ENCODE measurements at regions not wholly inside any gene's neighbourhood (a gene's known extent, or its start where the extent isn't known, plus 50 kb on each side); places are given as distances from the start of the nearest gene placed in this dataset.
A peak's percentile ranks its signal among the peaks of the same experiment; 100 is the strongest.

GRCh38 chr9:84129529-84129928 lies 148.9 kb downstream of the RMI1 start:
- no peak for DNase-seq (ENCODE audit: low read depth)

GRCh38 chr9:84136119-84136868 lies 155.7 kb downstream of the RMI1 start:
- DNase-seq (ENCODE audit: low read depth), result peak; percentile 39

- peak; percentile 35 for DNase-seq (ENCODE audit: low read depth)
Measured at GRCh38 chr9:84137968-84138367, 157.4 kb downstream of the RMI1 start.

GRCh38 chr9:84138541-84138940 lies 157.9 kb downstream of the RMI1 start:
- no peak for DNase-seq (ENCODE audit: low read depth)

- DNase-seq (ENCODE audit: low read depth), result peak; percentile 15
Measured at GRCh38 chr9:84139296-84140070, 158.9 kb downstream of the RMI1 start.

GRCh38 chr9:84140535-84141101 lies 160.0 kb downstream of the RMI1 start:
- DNase-seq (ENCODE audit: low read depth), result peak; percentile 10

GRCh38 chr9:84141741-84142370 lies 161.3 kb downstream of the RMI1 start:
- DNase-seq (ENCODE audit: low read depth), result no peak

GRCh38 chr9:84145031-84145430 lies 164.4 kb downstream of the RMI1 start:
- DNase-seq (ENCODE audit: low read depth), result no peak

- no peak for DNase-seq (ENCODE audit: low read depth)
Measured at GRCh38 chr9:84145780-84146179, 165.2 kb downstream of the RMI1 start.

- no peak for DNase-seq (ENCODE audit: low read depth)
Measured at GRCh38 chr9:84146893-84147710, 166.5 kb downstream of the RMI1 start.

- no peak for DNase-seq (ENCODE audit: low read depth)
Measured at GRCh38 chr9:84151236-84151635, 170.6 kb downstream of the RMI1 start.

GRCh38 chr9:84151640-84152039 lies 171.0 kb downstream of the RMI1 start:
- DNase-seq (ENCODE audit: low read depth), result no peak

GRCh38 chr9:84152204-84152603 lies 171.6 kb downstream of the RMI1 start:
- no peak for DNase-seq (ENCODE audit: low read depth)

GRCh38 chr9:84153885-84154284 lies 173.3 kb downstream of the RMI1 start:
- peak; percentile 30 for DNase-seq (ENCODE audit: low read depth)

GRCh38 chr9:84154320-84154719 lies 173.7 kb downstream of the RMI1 start:
- DNase-seq (ENCODE audit: low read depth), result peak; percentile 67

GRCh38 chr9:84163052-84163650 lies 177.4 kb downstream of the SLC28A3 start:
- no peak for DNase-seq (ENCODE audit: low read depth)

- no peak for DNase-seq (ENCODE audit: low read depth)
Measured at GRCh38 chr9:84166891-84167290, 173.7 kb downstream of the SLC28A3 start.

GRCh38 chr9:84169240-84169639 lies 171.3 kb downstream of the SLC28A3 start:
- peak; percentile 77 for DNase-seq (ENCODE audit: low read depth)

- DNase-seq (ENCODE audit: low read depth), result peak; percentile 97
Measured at GRCh38 chr9:84170521-84171141, 169.9 kb downstream of the SLC28A3 start.

GRCh38 chr9:84173961-84174360 lies 166.6 kb downstream of the SLC28A3 start:
- DNase-seq (ENCODE audit: low read depth), result no peak

- DNase-seq (ENCODE audit: low read depth), result no peak
Measured at GRCh38 chr9:84174486-84174885, 166.1 kb downstream of the SLC28A3 start.
